ENCODE measurements at regions not wholly inside any gene's neighbourhood (a gene's known extent, or its start where the extent isn't known, plus 50 kb on each side); places are given as distances from the start of the nearest gene placed in this dataset.

DNA sequence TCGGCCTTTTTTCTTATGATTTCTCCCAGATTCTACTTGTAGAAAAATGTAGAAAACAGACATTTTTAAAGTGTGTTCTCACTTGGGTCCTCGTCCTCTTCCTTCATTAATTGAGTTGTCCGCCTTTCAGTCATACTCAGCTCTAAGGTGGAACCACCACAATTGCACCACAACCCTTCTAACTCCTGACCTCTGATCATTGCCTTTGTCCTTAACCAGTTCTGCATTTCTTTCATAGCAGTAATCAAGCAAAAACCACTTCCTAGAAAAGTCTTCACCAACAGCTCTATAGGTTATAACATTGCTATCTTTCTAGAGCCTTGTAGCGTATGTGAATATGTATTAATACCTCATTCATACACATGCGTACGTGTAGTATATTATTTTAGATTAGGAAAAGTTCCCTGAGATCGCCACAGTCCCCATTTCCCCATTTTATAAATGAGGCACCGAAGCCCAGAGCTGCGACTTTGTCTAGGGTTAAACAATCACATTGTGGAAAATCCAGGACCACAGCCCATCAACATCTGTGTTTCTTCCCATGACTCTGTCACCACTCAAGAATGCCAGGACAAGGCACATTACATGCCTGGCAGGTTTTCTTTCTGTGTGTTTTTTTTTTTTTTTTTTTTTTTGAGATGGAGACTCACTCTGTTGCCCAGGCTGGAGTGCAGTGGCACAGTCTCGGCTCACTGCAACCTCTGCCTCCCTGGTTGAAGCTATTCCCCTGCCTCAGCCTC lies 175.5 kb downstream of the BTBD3 start:
- H3K18ac ChIP-seq (ENCODE audit: extremely low read depth, low read length): no peak overlapping the region
- H3K9ac ChIP-seq (replicated peaks in 1 of 4; ENCODE audit: extremely low read depth in 1 of 4, low read depth in 3 of 4, low read length in 3 of 4): no peak overlapping the region
- H3K23ac ChIP-seq (ENCODE audit: insufficient read length): no peak overlapping the region
- no peak overlapping the region for H2AFZ ChIP-seq (ENCODE audit: low read length)
- no peak for FAIRE-seq
- ChIA-PET POLR2A (ENCODE audit: partially characterized antibody) (no interaction called here), CTCF (ENCODE audit: partially characterized antibody) (interaction anchor here (1.1 kb wide), 1 partner anchor 441 kb away, joined by 3 read pairs; no protein-coding TSS in a partner anchor)
- no peak overlapping the region for H4K91ac ChIP-seq (replicated peaks; ENCODE audit: insufficient read length, low read length)
- no peak overlapping the region for H3K14ac ChIP-seq (ENCODE audit: insufficient read length)
- no peak overlapping the region for H4K8ac ChIP-seq (ENCODE audit: extremely low read depth, insufficient read depth, low read length)
- no peaks in the 10 kb centered on the region for H3K4me1 ChIP-seq (replicated peaks in 1 of 4; ENCODE audit: control insufficient read depth in 3 of 4, insufficient read depth in 4 of 4, low read length in 3 of 4)
- no peak overlapping the region for H2BK15ac ChIP-seq (ENCODE audit: low read length)
- H4K5ac ChIP-seq (ENCODE audit: insufficient read length, low read depth, low read length): no peak overlapping the region
- H3K79me1 ChIP-seq (ENCODE audit: low read depth, low read length): no peaks in the 10 kb centered on the region
- 91% methylated on average over 9 of the region's 10 CpGs; no CpG with 5 or more reads in 1 of the 2 experiments for whole genome bisulfite sequencing, 2 experiments (ENCODE audit: extremely low coverage in 1 of 2, insufficient coverage in 1 of 2, insufficient read length in 1 of 2, insufficient replicate concordance in 2 of 2, low coverage in 1 of 2, low lambda C conversion rate in 2 of 2, missing lambda C conversion rate in 1 of 2)
- H3K9me3 ChIP-seq (ENCODE audit: insufficient read depth in 2 of 2, low read depth in 1 of 2, low read length in 1 of 2): no peaks in the 10 kb centered on the region
- no peak overlapping the region for H2BK20ac ChIP-seq (ENCODE audit: low read length)
- no peak overlapping the region for H3K4me3 ChIP-seq (ENCODE audit: extremely low read depth in 1 of 4, insufficient read depth in 2 of 4, low read depth in 3 of 4, low read length in 4 of 4)
- DNase-seq (ENCODE audit: low read depth in 1 of 2, low spot score in 2 of 2): no peak
- no peaks in the 10 kb centered on the region for H3K36me3 ChIP-seq (ENCODE audit: control insufficient read depth in 2 of 4, insufficient read depth in 4 of 4, low read length in 3 of 4)
- H3K23me2 ChIP-seq (ENCODE audit: low read depth, low read length): no peaks in the 10 kb centered on the region
- no peaks in the 10 kb centered on the region for H3K79me2 ChIP-seq (ENCODE audit: control insufficient read depth in 1 of 2, insufficient read depth in 2 of 2, low read length in 2 of 2)
- no peak overlapping the region for H3K4me2 ChIP-seq (ENCODE audit: insufficient read depth in 1 of 2, low read depth in 2 of 2, low read length in 2 of 2)
- no peak overlapping the region for H3K56ac ChIP-seq (replicated peaks; ENCODE audit: insufficient read length, low read depth, low read length)
- no peaks in the 10 kb centered on the region for H4K20me1 ChIP-seq (replicated peaks in 1 of 2; ENCODE audit: control insufficient read depth in 1 of 2, insufficient read depth in 2 of 2, low read length in 2 of 2)
- H3K4ac ChIP-seq (replicated peaks; ENCODE audit: insufficient read length, low read depth, low read length): no peak overlapping the region
- H2BK120ac ChIP-seq (replicated peaks; ENCODE audit: low read depth, low read length): no peak overlapping the region
- no peak overlapping the region for H2BK12ac ChIP-seq (ENCODE audit: low read depth, low read length)
- no peak overlapping the region for H2BK5ac ChIP-seq (ENCODE audit: low read depth, low read length)
- H2AK5ac ChIP-seq (ENCODE audit: low read depth, low read length): no peak overlapping the region
- H3K27me3 ChIP-seq (replicated peaks in 1 of 4; ENCODE audit: control insufficient read depth in 3 of 4, extremely low read depth in 1 of 4, insufficient read depth in 3 of 4, low read length in 3 of 4): no peaks in the 10 kb centered on the region
- no peak overlapping the region for H3K27ac ChIP-seq (ENCODE audit: low read depth, low read length)
- TF ChIP-seq NANOG (IDR thresholded peaks at IDR 0.05; ENCODE audit: insufficient read depth, low read depth, low read length, poor library complexity, severe bottlenecking) (no peak), NRF1 (IDR thresholded peaks at IDR 0.05; ENCODE audit: low read depth, low read length) (no peak), RBBP5 (IDR thresholded peaks at IDR 0.05; ENCODE audit: borderline replicate concordance, low read depth, low read length) (no peak), SAP30 (IDR thresholded peaks at IDR 0.05; ENCODE audit: insufficient read depth, insufficient replicate concordance, low read length) (no peak), POLR2A (IDR thresholded peaks at IDR 0.05; ENCODE audit: control extremely low read depth in 1 of 2, low read depth in 2 of 2, low read length in 2 of 2) (no peak), ZNF274 (IDR thresholded peaks at IDR 0.05; ENCODE audit: borderline replicate concordance, extremely low read depth, low read length) (no peak), SUZ12 (IDR thresholded peaks at IDR 0.05; ENCODE audit: low read length) (no peak), CTBP2 (IDR thresholded peaks at IDR 0.05; ENCODE audit: borderline replicate concordance, insufficient read depth, insufficient read length, low read length) (no peak), CBX8 (IDR thresholded peaks at IDR 0.05; ENCODE audit: borderline replicate concordance, low read depth, low read length) (no peak), SP2 (IDR thresholded peaks at IDR 0.05; ENCODE audit: low read length) (no peak), SIX5 (IDR thresholded peaks at IDR 0.05; ENCODE audit: low read depth, low read length) (no peak), SIRT6 (IDR thresholded peaks at IDR 0.05; ENCODE audit: low read length) (no peak), JUN (IDR thresholded peaks at IDR 0.05; ENCODE audit: low read depth, low read length) (no peak), POLR2AphosphoS5 (IDR thresholded peaks at IDR 0.05; ENCODE audit: low read depth, low read length) (no peak), RFX5 (IDR thresholded peaks at IDR 0.05; ENCODE audit: borderline replicate concordance, low read depth, low read length) (no peak)

All from H1 (cell line).